ENCODE measurements at regions not wholly inside any gene's neighbourhood (a gene's known extent, or its start where the extent isn't known, plus 50 kb on each side); places are given as distances from the start of the nearest gene placed in this dataset.

DNA sequence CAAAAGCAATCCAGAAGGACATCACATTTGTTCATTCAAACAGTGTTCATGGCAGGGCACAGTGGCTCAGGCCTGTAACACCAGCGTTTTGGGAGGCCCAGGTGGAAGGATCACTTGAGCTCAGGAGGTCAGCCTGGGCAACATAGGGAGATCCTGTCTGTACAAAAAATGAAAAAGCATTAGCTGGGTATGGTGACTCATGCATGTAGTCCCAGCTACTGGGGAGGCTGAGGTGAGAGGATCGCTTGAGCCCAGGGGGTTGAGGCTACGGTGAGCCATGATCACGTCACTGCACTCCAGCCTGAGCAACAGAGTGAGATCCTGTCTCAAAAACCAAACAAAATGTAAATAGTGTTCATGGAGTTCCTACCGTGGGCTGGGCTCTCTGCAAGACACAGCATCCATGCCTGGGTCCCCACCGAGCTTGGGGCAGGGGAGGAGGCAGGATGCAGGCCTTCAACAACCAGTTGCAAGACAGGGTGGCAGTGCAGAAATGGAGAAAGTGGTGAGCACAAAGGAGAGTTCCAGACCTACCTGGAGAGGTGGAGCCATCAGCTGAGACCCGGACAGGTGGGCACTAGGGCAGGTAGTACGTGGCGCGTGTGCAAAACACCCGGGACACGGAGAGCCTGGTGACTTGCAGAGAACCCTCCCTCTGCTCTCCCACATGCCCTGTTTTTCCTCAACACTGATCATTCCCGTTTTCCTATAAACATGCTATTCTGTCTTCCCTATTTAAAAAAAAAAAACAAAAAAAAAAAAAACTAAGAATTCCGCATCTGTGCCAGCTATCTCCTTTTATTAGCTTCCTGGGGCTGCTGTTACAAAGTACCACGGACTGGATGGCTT, 138.9 kb downstream of the TOMM20 start:
- TF ChIP-seq, protein P1, sequence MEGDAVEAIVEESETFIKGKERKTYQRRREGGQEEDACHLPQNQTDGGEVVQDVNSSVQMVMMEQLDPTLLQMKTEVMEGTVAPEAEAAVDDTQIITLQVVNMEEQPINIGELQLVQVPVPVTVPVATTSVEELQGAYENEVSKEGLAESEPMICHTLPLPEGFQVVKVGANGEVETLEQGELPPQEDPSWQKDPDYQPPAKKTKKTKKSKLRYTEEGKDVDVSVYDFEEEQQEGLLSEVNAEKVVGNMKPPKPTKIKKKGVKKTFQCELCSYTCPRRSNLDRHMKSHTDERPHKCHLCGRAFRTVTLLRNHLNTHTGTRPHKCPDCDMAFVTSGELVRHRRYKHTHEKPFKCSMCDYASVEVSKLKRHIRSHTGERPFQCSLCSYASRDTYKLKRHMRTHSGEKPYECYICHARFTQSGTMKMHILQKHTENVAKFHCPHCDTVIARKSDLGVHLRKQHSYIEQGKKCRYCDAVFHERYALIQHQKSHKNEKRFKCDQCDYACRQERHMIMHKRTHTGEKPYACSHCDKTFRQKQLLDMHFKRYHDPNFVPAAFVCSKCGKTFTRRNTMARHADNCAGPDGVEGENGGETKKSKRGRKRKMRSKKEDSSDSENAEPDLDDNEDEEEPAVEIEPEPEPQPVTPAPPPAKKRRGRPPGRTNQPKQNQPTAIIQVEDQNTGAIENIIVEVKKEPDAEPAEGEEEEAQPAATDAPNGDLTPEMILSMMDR (conservative IDR thresholded peaks at IDR 0.05; ENCODE audit: low read depth, low read length), result no peak
- TF ChIP-seq EZH2 (IDR thresholded peaks at IDR 0.05; ENCODE audit: borderline replicate concordance, low read depth, low read length, poor library complexity, severe bottlenecking), result no peak
